OCI-LY7 (cell line): ENCODE measurements at regions not wholly inside any gene's neighbourhood (a gene's known extent, or its start where the extent isn't known, plus 50 kb on each side); places are given as distances from the start of the nearest gene placed in this dataset.

Experiments
- BruUV-seq: library from RNA; stranded (reverse); fragments of 400-500 nt; replicated peaks from 2 replicates; lab custom pipeline; 2021; lab: Mats Ljungman, UMichigan
- CTCF ChIA-PET: fragments of 300-600 bp; sonication (Branson Sonifier 250); formaldehyde crosslinking; loops from one replicate; lab custom pipeline; 2022; ENCODE audit warnings: antibody characterized with exemption; ENCODE audit not compliant: unreplicated experiment; lab: Charles Lee
- POLR2A ChIA-PET: fragments of 300-600 bp; sonication (Branson Sonifier 250); formaldehyde crosslinking; loops from one replicate; lab custom pipeline; 2022; ENCODE audit warnings: antibody characterized with exemption; lab: Charles Lee
- DNase-seq: peaks from one replicate; pipeline ENCODE4 v3.0.0-alpha.2; 2015; ENCODE audit warnings: low spot score
- H2AFZ ChIP-seq: fragments of 200-600 bp; sonication (generic), shearing (Covaris generic); 2 replicates; pipeline ENCODE4 v1.6.1; 2014; ENCODE audit warnings: mild to moderate bottlenecking, antibody characterized with exemption, low read length, moderate library complexity
- H3K27ac ChIP-seq: fragments of 200-600 bp; sonication (generic); 2 replicates; pipeline ENCODE4 v1.5.1; 2014; ENCODE audit warnings: mixed run types, low read depth, mild to moderate bottlenecking, moderate library complexity, low read length, inconsistent platforms; ENCODE audit not compliant: poor library complexity, severe bottlenecking
- H3K36me3 ChIP-seq: fragments of 200-600 bp; sonication (generic); 2 replicates; pipeline ENCODE4 v1.6.1; 2014; ENCODE audit warnings: mild to moderate bottlenecking, antibody characterized with exemption, low read length, moderate library complexity, mixed read lengths; ENCODE audit not compliant: insufficient read depth
- H3K4me1 ChIP-seq: fragments of 200-600 bp; sonication (generic); 2 replicates; pipeline ENCODE4 v1.5.1; 2014; ENCODE audit warnings: mild to moderate bottlenecking, low read length; ENCODE audit not compliant: insufficient read depth, poor library complexity, severe bottlenecking
- H3K4me2 ChIP-seq: fragments of 200-600 bp; sonication (generic); 2 replicates; pipeline ENCODE4 v1.6.1; 2014; ENCODE audit warnings: mild to moderate bottlenecking, low read length
- H3K4me3 ChIP-seq: fragments of 200-600 bp; sonication (generic); 2 replicates; pipeline ENCODE4 v1.5.1; 2014; ENCODE audit warnings: mild to moderate bottlenecking, low read depth, low read length; ENCODE audit not compliant: poor library complexity, severe bottlenecking
- H3K79me2 ChIP-seq: fragments of 200-600 bp; sonication (generic); 2 replicates; pipeline ENCODE4 v1.6.1; 2016; ENCODE audit warnings: low read depth, mild to moderate bottlenecking, low read length, moderate library complexity, mixed read lengths; ENCODE audit not compliant: insufficient read depth
- H3K9me2 ChIP-seq: fragments of 200-600 bp; sonication (generic); 2 replicates; pipeline ENCODE4 v1.6.1; 2016; ENCODE audit warnings: mild to moderate bottlenecking, low read length, mixed read lengths; ENCODE audit not compliant: insufficient read depth
- H3K9me3 ChIP-seq: fragments of 200-600 bp; sonication (generic); 2 replicates; pipeline ENCODE4 v1.6.1; 2014; ENCODE audit warnings: mild to moderate bottlenecking, mixed run types, low read length, mixed read lengths
- H4K20me1 ChIP-seq: fragments of 200-600 bp; sonication (generic); 2 replicates; pipeline ENCODE4 v1.6.1; 2014; ENCODE audit warnings: mild to moderate bottlenecking, antibody characterized with exemption, low read length, moderate library complexity, mixed read lengths; ENCODE audit not compliant: insufficient read depth
- CTCF ChIP-seq: fragments of 200-600 bp; sonication (generic); conservative IDR thresholded peaks from 2 replicates; pipeline ENCODE4 v1.5.1; 2014; ENCODE audit warnings: mild to moderate bottlenecking, antibody characterized with exemption, low read length, moderate library complexity, mixed read lengths
- EZH2phosphoT487 ChIP-seq: fragments of 200-600 bp; sonication (generic); IDR thresholded peaks from 2 replicates; pipeline ENCODE4 v1.6.1; 2018; ENCODE audit warnings: low read depth, borderline replicate concordance, mild to moderate bottlenecking, mixed run types, antibody characterized with exemption, low read length, moderate library complexity, mixed read lengths
- intact Hi-C: fragments of 100-400 bp; cut with micrococcal nuclease; formaldehyde crosslinking; loops from one replicate; pipeline ENCODE4 v1.10.0; 2022; ENCODE audit not compliant: unreplicated experiment

- H3K27ac ChIP-seq: no peak overlapping the region
- no TSS peak for BruUV-seq
- DNase-seq: no peak
- H2AFZ ChIP-seq: no peak overlapping the region
- H3K9me2 ChIP-seq: no peaks in the 10 kb centered on the region
- no peaks in the 10 kb centered on the region for H4K20me1 ChIP-seq
- POLR2A ChIA-PET: no interaction called here
- no peaks in the 10 kb centered on the region for H3K9me3 ChIP-seq
- intact Hi-C loops: no loop called here
- H3K4me2 ChIP-seq: no peak overlapping the region
- H3K36me3 ChIP-seq: no peaks in the 10 kb centered on the region
- no peaks in the 10 kb centered on the region for H3K4me1 ChIP-seq
- no peak overlapping the region for H3K4me3 ChIP-seq
- H3K79me2 ChIP-seq: no peaks in the 10 kb centered on the region
- TF ChIP-seq CTCF: no peak
- no peak for TF ChIP-seq EZH2phosphoT487
- CTCF ChIA-PET: no interaction called here
These were observed 192.3 kb downstream of the FBXO8 start for GRCh38 chr4:174091130-174091529.

- no peak for DNase-seq
- Histone ChIP-seq H3K36me3 (no peaks in the 10 kb centered on the region), H3K9me2 (no peaks in the 10 kb centered on the region), H3K4me2 (no peak overlapping the region), H4K20me1 (no peaks in the 10 kb centered on the region), H3K27ac (no peak overlapping the region), H3K4me3 (no peak overlapping the region), H2AFZ (no peak overlapping the region), H3K4me1 (no peaks in the 10 kb centered on the region), H3K79me2 (no peaks in the 10 kb centered on the region), H3K9me3 (no peaks in the 10 kb centered on the region)
- BruUV-seq: no TSS peak
- CTCF ChIA-PET: no interaction called here
- no peak for TF ChIP-seq CTCF
- no peak for TF ChIP-seq EZH2phosphoT487
- intact Hi-C loops: no loop called here
- POLR2A ChIA-PET: no interaction called here
These were observed 193.8 kb downstream of the FBXO8 start for GRCh38 chr4:174089711-174090110.

GRCh38 chr4:174088795-174089194 lies 194.7 kb downstream of the FBXO8 start:
- Histone ChIP-seq H3K27ac (no peak overlapping the region), H3K4me3 (no peak overlapping the region), H3K4me1 (no peaks in the 10 kb centered on the region), H3K79me2 (no peaks in the 10 kb centered on the region), H2AFZ (no peak overlapping the region), H4K20me1 (no peaks in the 10 kb centered on the region), H3K4me2 (no peak overlapping the region), H3K9me2 (no peaks in the 10 kb centered on the region), H3K9me3 (no peaks in the 10 kb centered on the region), H3K36me3 (no peaks in the 10 kb centered on the region)
- no peak for DNase-seq
- BruUV-seq: no TSS peak
- intact Hi-C loops: no loop called here
- TF ChIP-seq CTCF: no peak
- TF ChIP-seq EZH2phosphoT487: no peak
- ChIA-PET CTCF (no interaction called here), POLR2A (no interaction called here)
